Urinary bladder (tissue), 3 donors: ENCODE measurements at regions not wholly inside any gene's neighbourhood (a gene's known extent, or its start where the extent isn't known, plus 50 kb on each side); places are given as distances from the start of the nearest gene placed in this dataset.
A peak's percentile ranks its signal among the peaks of the same experiment; 100 is the strongest.

Experiments used
- DNase-seq: peaks from one replicate; pipeline ENCODE4 v3.0.0-alpha.2; 2015; ENCODE audit errors: extremely low spot score
- H3K27ac ChIP-seq: one replicate; pipeline ENCODE4 v1.5.1; 2013; ENCODE audit warnings: low read depth, mild to moderate bottlenecking, moderate library complexity
- H3K36me3 ChIP-seq: one replicate; pipeline ENCODE4 v1.6.1; 2013; ENCODE audit warnings: mild to moderate bottlenecking, moderate library complexity; ENCODE audit not compliant: insufficient read depth
- H3K4me1 ChIP-seq: one replicate; pipeline ENCODE4 v1.6.1; 2013; ENCODE audit warnings: mild to moderate bottlenecking, moderate library complexity; ENCODE audit not compliant: insufficient read depth
- H3K4me3 ChIP-seq: one replicate; pipeline ENCODE4 v1.5.1; 2013; ENCODE audit warnings: low read depth, low read length
- WGBS: extraction: QIAGEN DNeasy Blood & Tissue Kit; methylation state at CpG from one replicate; pipeline ENCODE4 v1.1.7; 2013; 5-methylcytosine and 5-hydroxymethylcytosine counted together
- donor health status: healthy with polysubstance abuse.
- donor health status: healthy.

DNA sequence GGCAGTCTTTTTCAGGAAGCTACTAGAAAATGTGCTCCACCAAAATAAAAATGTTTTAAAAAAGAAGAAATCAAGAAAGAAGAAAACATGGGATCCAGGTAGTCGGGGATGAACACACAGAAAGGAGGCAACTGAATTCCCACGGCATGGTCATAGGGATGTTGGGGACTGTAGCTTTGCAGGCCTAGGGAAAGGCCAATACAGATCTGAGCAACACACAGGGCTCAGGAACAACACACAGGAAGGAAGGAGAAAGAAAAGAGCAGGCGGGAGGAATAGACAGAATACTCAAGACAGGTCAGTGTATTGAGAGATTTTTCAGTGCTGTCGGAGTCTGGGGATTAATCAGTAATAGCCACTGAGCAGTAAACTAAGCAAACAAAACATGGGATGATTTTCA is 142.7 kb upstream of the SYT6 start:
- WGBS, result 89% methylated on average over 4 of the region's 4 CpGs
- Histone ChIP-seq H3K4me1 (no peaks in the 10 kb centered on the region), H3K4me3 (no peak overlapping the region), H3K27ac (no peak overlapping the region), H3K36me3 (no peaks in the 10 kb centered on the region)
- no peak for DNase-seq

DNA sequence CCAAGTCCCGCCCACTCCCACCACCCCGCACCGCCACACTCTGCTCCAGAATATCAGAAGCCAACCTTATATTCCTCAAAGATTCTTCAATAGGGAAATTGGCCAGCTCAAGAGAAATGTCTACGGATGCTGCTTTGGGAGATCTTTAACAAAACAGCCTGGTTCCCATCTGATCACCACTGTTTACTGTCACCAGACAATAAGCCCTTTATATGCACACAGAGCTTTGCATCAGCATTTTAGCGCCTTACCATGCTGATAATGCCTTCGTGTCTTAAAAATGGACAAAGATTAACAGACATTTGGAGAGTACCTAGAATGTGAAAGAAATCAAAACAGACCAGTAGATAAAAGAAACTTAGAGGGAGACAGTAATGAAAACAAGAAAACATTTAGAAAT is 141.7 kb upstream of the SYT6 start:
- H3K4me1 ChIP-seq, result no peaks in the 10 kb centered on the region
- no peak for DNase-seq
- H3K4me3 ChIP-seq, result no peak overlapping the region
- 74% methylated on average over 6 of the region's 6 CpGs for WGBS
- H3K36me3 ChIP-seq, result no peaks in the 10 kb centered on the region
- no peak overlapping the region for H3K27ac ChIP-seq

DNA sequence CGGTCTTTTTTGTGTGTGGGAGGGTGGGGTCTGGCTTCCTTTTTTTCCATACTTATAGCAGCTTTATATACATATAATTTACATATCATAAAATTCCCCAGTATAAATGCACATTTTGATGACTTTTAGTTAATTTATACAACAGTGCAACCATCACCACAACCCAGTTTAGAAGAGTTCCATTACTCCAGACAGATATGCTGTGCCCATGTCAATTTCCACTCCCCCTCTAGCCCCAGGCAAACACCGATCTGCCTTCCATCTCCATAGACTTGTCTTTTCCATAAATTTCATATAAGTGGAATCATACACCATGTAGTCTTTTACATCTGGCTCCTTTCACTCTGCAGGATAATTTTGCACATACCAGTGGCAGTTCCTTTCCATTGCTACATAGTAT is 139.2 kb upstream of the SYT6 start:
- Histone ChIP-seq H3K27ac (no peak overlapping the region), H3K4me3 (no peak overlapping the region), H3K36me3 (no peaks in the 10 kb centered on the region), H3K4me1 (no peaks in the 10 kb centered on the region)
- DNase-seq, result no peak
- 98% methylated on average over 2 of the region's 2 CpGs for WGBS

DNA sequence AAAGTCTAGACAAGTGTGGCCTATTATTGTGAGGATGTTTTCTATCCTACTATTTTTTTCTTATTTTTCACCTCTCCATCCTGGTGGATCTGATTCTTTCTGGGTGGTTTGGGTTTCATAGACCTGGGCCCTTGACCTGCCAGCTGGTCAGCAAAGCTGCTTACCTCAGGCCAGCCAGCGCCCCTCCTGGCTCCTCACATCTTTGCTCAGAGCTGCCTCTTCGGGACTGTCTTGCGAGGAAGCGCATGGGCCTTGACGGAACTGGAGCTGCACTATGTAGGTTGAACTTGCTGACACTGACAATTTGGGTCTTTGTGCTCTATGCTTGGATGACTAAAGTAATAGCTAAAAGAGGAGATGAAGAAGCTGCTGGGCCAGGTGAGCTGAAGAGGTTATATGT is 138.5 kb upstream of the SYT6 start:
- no peak overlapping the region for H3K4me3 ChIP-seq
- H3K4me1 ChIP-seq, result no peaks in the 10 kb centered on the region
- DNase-seq, result no peak
- WGBS, result 92% methylated on average over 5 of the region's 5 CpGs
- H3K27ac ChIP-seq, result no peak overlapping the region
- no peaks in the 10 kb centered on the region for H3K36me3 ChIP-seq

- H3K4me1 ChIP-seq, result no peaks in the 10 kb centered on the region
- 61% methylated on average over 2 of the region's 2 CpGs for WGBS
- no peak for DNase-seq
- no peak overlapping the region for H3K27ac ChIP-seq
- no peak overlapping the region for H3K4me3 ChIP-seq
- H3K36me3 ChIP-seq, result no peaks in the 10 kb centered on the region
These were observed 137.1 kb upstream of the SYT6 start for GRCh38 chr1:114290776-114291175.

GRCh38 chr1:114290341-114290740 is 136.7 kb upstream of the SYT6 start:
- H3K4me3 ChIP-seq, result no peak overlapping the region
- no peaks in the 10 kb centered on the region for H3K36me3 ChIP-seq
- no peak for DNase-seq
- WGBS, result 76% methylated on average over 4 of the region's 4 CpGs
- H3K27ac ChIP-seq, result no peak overlapping the region
- no peaks in the 10 kb centered on the region for H3K4me1 ChIP-seq

DNA sequence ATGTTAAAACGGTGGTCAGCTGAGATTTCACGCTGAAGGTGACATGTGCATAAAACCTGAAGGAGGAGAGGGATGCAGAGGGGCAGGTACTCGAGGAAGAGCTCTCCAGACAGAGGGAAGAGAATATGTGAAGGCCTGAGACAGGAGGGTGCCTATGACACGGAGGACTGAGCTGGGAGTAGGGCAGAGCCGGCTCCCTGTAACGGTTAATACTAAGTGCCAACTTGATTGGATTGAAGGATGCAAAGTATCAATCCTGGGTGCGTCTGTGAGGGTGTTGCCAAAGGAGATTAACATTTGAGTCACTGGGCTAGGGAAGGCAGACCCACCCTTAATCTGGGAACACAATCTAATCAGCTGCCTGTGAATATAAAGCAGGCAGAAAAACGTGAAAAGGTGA is 136.2 kb upstream of the SYT6 start:
- Histone ChIP-seq H3K4me3 (no peak overlapping the region), H3K27ac (no peak overlapping the region), H3K4me1 (no peaks in the 10 kb centered on the region), H3K36me3 (no peaks in the 10 kb centered on the region)
- DNase-seq, result no peak
- WGBS, result 63% methylated on average over 8 of the region's 8 CpGs

DNA sequence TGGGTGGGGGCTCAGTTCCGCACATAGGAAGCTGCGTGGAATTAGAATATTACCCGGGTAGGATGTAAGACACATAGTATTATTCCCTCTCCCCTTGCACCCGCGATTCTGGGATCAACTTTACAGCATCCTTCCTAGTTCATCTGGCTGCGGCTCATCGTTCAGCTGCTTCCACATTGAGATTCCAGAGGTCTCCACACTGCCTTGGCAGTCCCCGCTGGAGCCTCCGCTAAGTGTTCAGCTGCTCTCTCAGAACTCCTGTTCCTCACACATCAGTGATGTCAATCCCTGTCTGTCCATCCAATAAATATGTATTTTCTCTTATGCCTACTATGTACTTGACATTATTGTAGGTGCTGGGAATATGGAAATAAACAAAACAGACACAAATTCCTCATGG is 135.6 kb upstream of the SYT6 start:
- Histone ChIP-seq H3K36me3 (no peaks in the 10 kb centered on the region), H3K4me3 (no peak overlapping the region), H3K27ac (no peak overlapping the region), H3K4me1 (no peaks in the 10 kb centered on the region)
- DNase-seq, result no peak
- WGBS, result 75% methylated on average over 9 of the region's 9 CpGs

DNA sequence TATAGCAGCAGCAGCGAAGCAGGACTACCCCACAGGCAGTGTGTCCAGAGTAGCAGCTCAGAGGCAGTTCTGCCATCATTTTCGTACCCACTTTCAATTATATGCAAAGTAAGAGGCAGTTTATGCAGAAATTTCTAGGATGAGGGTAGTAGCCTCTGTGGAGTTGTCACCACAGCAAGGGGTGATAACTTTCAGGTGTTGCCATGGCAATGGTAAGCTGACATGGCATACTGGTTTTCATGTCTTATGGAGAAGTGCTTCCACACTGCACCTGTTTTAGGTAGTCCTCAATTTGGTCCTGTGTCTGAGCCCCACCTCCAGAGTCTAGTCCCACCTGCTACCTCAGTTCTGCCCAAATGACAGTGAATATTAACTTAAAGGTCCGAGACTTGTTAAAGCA is 133.3 kb upstream of the SYT6 start:
- no peak for DNase-seq
- Histone ChIP-seq H3K27ac (no peak overlapping the region), H3K4me1 (no peaks in the 10 kb centered on the region), H3K36me3 (no peaks in the 10 kb centered on the region), H3K4me3 (no peak overlapping the region)
- 88% methylated on average over 3 of the region's 3 CpGs for WGBS

- no peaks in the 10 kb centered on the region for H3K36me3 ChIP-seq
- H3K4me3 ChIP-seq, result no peak overlapping the region
- no peak for DNase-seq
- WGBS, result 63% methylated on average over 1 of the region's 1 CpG
- no peak overlapping the region for H3K27ac ChIP-seq
- H3K4me1 ChIP-seq, result no peaks in the 10 kb centered on the region
These were observed 132.5 kb upstream of the SYT6 start for GRCh38 chr1:114286179-114286578.

- H3K4me3 ChIP-seq, result no peak overlapping the region
- no peaks in the 10 kb centered on the region for H3K36me3 ChIP-seq
- H3K4me1 ChIP-seq, result no peaks in the 10 kb centered on the region
- H3K27ac ChIP-seq, result no peak overlapping the region
- peak; percentile 73 for DNase-seq
- WGBS, result 38% methylated on average over 7 of the region's 7 CpGs
These were observed 129.2 kb upstream of the SYT6 start for GRCh38 chr1:114282751-114283403.

- WGBS, result 76% methylated on average over 3 of the region's 3 CpGs
- no peak overlapping the region for H3K4me3 ChIP-seq
- DNase-seq, result no peak
- no peak overlapping the region for H3K27ac ChIP-seq
- no peaks in the 10 kb centered on the region for H3K36me3 ChIP-seq
- H3K4me1 ChIP-seq, result no peaks in the 10 kb centered on the region
These were observed 125.2 kb upstream of the SYT6 start for GRCh38 chr1:114278911-114279310.

DNA sequence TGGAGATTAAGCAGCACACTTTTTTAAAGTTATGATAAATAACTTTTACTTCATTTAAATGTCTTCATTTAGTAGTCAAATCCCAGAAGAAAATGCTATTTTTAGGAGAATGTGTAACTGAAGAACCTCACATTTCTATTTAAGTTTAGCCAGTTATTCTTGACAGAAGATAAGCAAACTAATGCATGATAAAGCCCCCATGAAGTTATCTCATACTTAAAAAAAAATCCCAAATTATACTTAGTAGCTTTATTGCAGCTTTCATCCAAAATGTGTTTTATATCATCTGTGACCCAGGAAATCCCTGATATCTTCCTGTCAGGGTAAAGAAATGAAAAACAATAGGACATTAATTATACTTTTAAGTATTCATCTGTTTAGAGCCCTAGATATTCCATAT is 124.8 kb upstream of the SYT6 start:
- DNase-seq, result no peak

GRCh38 chr1:114274621-114275317 is 121.1 kb upstream of the SYT6 start:
- WGBS, result 81% methylated on average over 5 of the region's 5 CpGs
- H3K36me3 ChIP-seq, result no peaks in the 10 kb centered on the region
- no peak overlapping the region for H3K27ac ChIP-seq
- no peaks in the 10 kb centered on the region for H3K4me1 ChIP-seq
- DNase-seq, result no peak
- no peak overlapping the region for H3K4me3 ChIP-seq

More for the DNA sequence above, 124.8 kb upstream of the SYT6 start:
- no peaks in the 10 kb centered on the region for H3K36me3 ChIP-seq
- no peak overlapping the region for H3K27ac ChIP-seq
- H3K4me1 ChIP-seq, result no peaks in the 10 kb centered on the region
- no peak overlapping the region for H3K4me3 ChIP-seq
